ENCODE measurements at regions not wholly inside any gene's neighbourhood (a gene's known extent, or its start where the extent isn't known, plus 50 kb on each side); places are given as distances from the start of the nearest gene placed in this dataset.

DNA sequence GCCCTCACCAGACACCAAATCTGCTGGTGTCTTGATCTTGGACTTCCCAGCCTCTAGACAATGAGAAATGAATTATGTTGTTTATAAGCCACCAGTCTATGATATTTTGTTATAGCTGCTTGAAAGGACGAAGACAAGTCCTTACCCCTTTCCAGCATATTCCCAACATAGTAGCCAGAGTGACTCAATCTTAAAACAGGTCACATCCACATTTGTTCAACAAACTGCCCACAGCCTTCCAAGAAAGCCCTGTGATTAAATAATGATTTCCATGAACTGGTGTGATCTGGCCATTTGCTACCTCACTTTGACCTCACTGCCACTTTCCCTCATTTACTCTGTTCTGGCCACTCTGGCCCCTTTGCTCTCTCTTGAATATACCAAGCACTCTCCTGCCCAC lies 193.7 kb upstream of the CFAP20DC start:
- TF ChIP-seq, protein P1, sequence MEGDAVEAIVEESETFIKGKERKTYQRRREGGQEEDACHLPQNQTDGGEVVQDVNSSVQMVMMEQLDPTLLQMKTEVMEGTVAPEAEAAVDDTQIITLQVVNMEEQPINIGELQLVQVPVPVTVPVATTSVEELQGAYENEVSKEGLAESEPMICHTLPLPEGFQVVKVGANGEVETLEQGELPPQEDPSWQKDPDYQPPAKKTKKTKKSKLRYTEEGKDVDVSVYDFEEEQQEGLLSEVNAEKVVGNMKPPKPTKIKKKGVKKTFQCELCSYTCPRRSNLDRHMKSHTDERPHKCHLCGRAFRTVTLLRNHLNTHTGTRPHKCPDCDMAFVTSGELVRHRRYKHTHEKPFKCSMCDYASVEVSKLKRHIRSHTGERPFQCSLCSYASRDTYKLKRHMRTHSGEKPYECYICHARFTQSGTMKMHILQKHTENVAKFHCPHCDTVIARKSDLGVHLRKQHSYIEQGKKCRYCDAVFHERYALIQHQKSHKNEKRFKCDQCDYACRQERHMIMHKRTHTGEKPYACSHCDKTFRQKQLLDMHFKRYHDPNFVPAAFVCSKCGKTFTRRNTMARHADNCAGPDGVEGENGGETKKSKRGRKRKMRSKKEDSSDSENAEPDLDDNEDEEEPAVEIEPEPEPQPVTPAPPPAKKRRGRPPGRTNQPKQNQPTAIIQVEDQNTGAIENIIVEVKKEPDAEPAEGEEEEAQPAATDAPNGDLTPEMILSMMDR (conservative IDR thresholded peaks at IDR 0.05; ENCODE audit: low read depth, low read length) = no peak
- TF ChIP-seq EZH2 (IDR thresholded peaks at IDR 0.05; ENCODE audit: borderline replicate concordance, low read depth, low read length, poor library complexity, severe bottlenecking) = no peak
